Kidney (tissue), 13 donors: ENCODE measurements at regions not wholly inside any gene's neighbourhood (a gene's known extent, or its start where the extent isn't known, plus 50 kb on each side); places are given as distances from the start of the nearest gene placed in this dataset.
"Not testable (repeated sequence)": the region's sequence is repeated elsewhere in the genome, so short reads cannot be mapped to it uniquely, and the experiment has no call there.

Source experiments
- DNase-seq, 5 donors: peaks; one replicate each; pipeline ENCODE4 v3.0.0-alpha.2; 2013 to 2020
- FAIRE-seq: peaks from 2 replicates; lab custom pipeline; 2012; peaks lifted over from hg19 to GRCh38; lab: Jason Lieb, UNC
- H3K27ac ChIP-seq, 2 donors: one replicate each; pipeline ENCODE4 v1.7.0; 2013; ENCODE audit warnings: low read depth in 2 of 2, low read length in 2 of 2, inconsistent platforms in 1 of 2
- H3K27me3 ChIP-seq: one replicate; pipeline ENCODE4 v1.7.1; 2013; ENCODE audit warnings: low read length, inconsistent platforms; ENCODE audit not compliant: control insufficient read depth, insufficient read depth
- H3K36me3 ChIP-seq, 3 donors: one replicate each; pipeline versions ENCODE4 v1.7.0 to v1.7.1; 2013; ENCODE audit warnings: low read length in 3 of 3, control low read depth in 1 of 3, inconsistent platforms in 1 of 3; ENCODE audit not compliant: insufficient read depth in 3 of 3, control insufficient read depth in 2 of 3
- H3K4me1 ChIP-seq, 3 donors: one replicate each; pipeline versions ENCODE4 v1.7.0 to v1.7.1; 2013; ENCODE audit warnings: low read length in 3 of 3, inconsistent platforms in 1 of 3, low read depth in 1 of 3; ENCODE audit not compliant: control insufficient read depth in 2 of 3, insufficient read depth in 2 of 3
- H3K4me3 ChIP-seq, 3 donors: one replicate each; pipeline versions ENCODE4 v1.7.0 to v1.8.1; 2013; ENCODE audit warnings: low read length in 3 of 3, control low read depth in 1 of 3, inconsistent platforms in 1 of 3
- H3K9ac ChIP-seq, 3 donors: one replicate each; pipeline versions ENCODE4 v1.7.0 to v1.7.1; 2013; ENCODE audit warnings: low read length in 3 of 3, control low read depth in 1 of 3, inconsistent platforms in 1 of 3
- H3K9me3 ChIP-seq, 3 donors: one replicate each; pipeline versions ENCODE4 v1.7.0 to v1.7.1; 2013; ENCODE audit warnings: low read length in 3 of 3, control low read depth in 1 of 3, inconsistent platforms in 1 of 3; ENCODE audit not compliant: control insufficient read depth in 2 of 3, insufficient read depth in 1 of 3
- intact Hi-C: fragments of 100-400 bp; cut with DNase I; formaldehyde crosslinking; loops from one replicate; pipeline ENCODE4 v1.11.1; 2022
- TF ChIP-seq, protein P1 (sequence below): IDR thresholded peaks from 3 replicates; pipeline ENCODE4 v1.5.1; 2012; ENCODE audit warnings: mild to moderate bottlenecking, moderate library complexity, borderline replicate concordance; ENCODE audit not compliant: insufficient read depth; ENCODE audit errors: extremely low read depth
- donor health status: control.
- donor health status: control.
- donor health status: control.
- donor health status: control.
- donor health status: control.
- donor health status: DM: yes; HTN: yes; CAD: no.
- donor health status: Normal renal cell carcinoma (clear cell type).

DNA sequence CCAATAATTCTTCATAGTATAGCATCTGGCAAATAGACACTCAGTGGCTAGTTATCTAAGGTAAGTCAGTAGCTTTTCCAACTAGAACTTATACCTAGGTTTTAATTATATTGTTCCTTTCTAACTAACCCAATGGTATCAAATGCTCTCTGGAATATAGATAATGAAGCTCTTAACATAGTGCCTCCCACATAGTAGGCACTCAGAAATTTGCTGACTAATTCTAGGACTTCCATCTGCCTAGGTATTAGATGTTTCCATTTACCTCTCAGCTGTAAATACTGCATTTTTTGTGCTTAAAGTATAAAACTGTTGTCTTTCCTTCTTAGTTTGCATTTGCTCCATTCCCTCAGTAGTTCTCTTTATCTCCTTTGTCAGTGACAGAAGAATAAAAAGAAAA lies 214.3 kb upstream of the SPRY1 start:
- no peak overlapping the region for H3K4me3 ChIP-seq
- no peak for FAIRE-seq
- intact Hi-C loops = no loop called here

DNA sequence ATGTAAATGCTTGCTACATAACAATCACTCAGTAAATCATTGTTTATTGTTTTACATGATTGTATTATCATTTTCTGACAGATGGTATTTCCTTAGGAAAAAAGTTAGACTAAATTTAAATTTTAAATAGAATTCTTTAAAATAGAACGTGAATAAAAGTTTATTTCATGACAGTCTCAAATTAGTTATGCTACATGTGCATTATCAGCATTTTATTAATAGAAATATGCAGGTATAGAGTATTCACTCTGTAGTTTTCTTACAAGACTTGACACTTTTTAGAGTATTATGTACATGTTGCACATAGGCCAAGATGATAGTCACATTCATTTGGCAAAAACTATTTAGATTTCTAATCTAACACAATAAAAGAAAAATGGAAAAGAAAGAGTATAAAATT lies 213.3 kb upstream of the SPRY1 start:
- Histone ChIP-seq H3K9me3 (no peaks in the 10 kb centered on the region), H3K36me3 (no peaks in the 10 kb centered on the region), H3K27ac (no peak overlapping the region), H3K9ac (no peak overlapping the region), H3K27me3 (no peaks in the 10 kb centered on the region), H3K4me1 (no peaks in the 10 kb centered on the region), H3K4me3 (no peak overlapping the region)
- intact Hi-C loops = no loop called here
- no peak for FAIRE-seq
- no peak for DNase-seq
- TF ChIP-seq, protein P1, sequence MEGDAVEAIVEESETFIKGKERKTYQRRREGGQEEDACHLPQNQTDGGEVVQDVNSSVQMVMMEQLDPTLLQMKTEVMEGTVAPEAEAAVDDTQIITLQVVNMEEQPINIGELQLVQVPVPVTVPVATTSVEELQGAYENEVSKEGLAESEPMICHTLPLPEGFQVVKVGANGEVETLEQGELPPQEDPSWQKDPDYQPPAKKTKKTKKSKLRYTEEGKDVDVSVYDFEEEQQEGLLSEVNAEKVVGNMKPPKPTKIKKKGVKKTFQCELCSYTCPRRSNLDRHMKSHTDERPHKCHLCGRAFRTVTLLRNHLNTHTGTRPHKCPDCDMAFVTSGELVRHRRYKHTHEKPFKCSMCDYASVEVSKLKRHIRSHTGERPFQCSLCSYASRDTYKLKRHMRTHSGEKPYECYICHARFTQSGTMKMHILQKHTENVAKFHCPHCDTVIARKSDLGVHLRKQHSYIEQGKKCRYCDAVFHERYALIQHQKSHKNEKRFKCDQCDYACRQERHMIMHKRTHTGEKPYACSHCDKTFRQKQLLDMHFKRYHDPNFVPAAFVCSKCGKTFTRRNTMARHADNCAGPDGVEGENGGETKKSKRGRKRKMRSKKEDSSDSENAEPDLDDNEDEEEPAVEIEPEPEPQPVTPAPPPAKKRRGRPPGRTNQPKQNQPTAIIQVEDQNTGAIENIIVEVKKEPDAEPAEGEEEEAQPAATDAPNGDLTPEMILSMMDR = no peak

More for the DNA sequence above, 214.3 kb upstream of the SPRY1 start:
- H3K27me3 ChIP-seq = no peaks in the 10 kb centered on the region
- no peak overlapping the region for H3K9ac ChIP-seq
- H3K27ac ChIP-seq = no peak overlapping the region
- no peaks in the 10 kb centered on the region for H3K4me1 ChIP-seq
- H3K9me3 ChIP-seq = no peaks in the 10 kb centered on the region
- TF ChIP-seq, protein P1 = no peak
- no peaks in the 10 kb centered on the region for H3K36me3 ChIP-seq
- no peak for DNase-seq

DNA sequence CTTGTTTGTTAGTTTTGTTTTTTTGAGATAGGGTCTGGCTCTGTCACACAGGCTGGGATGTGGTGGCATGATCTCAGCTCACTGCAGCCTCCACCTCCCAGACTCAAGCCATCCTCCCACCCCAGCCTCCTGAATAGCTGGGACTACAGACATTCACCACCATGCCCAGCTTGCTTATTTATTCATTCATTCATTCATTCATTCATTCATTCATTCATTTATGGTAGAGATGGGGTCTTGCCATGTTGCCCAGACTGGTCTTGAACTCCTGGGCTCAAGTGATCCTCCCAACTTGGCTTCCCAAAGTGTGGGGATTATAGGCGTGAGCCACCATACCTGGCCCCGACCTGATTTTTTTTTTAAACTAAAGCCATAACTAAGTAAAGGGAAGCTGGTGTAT lies 212.8 kb upstream of the SPRY1 start:
- H3K4me3 ChIP-seq, intact Hi-C loops, H3K27ac ChIP-seq, DNase-seq, H3K9me3 ChIP-seq, FAIRE-seq, H3K9ac ChIP-seq, H3K27me3 ChIP-seq, H3K4me1 ChIP-seq, H3K36me3 ChIP-seq: not testable (repeated sequence)

DNA sequence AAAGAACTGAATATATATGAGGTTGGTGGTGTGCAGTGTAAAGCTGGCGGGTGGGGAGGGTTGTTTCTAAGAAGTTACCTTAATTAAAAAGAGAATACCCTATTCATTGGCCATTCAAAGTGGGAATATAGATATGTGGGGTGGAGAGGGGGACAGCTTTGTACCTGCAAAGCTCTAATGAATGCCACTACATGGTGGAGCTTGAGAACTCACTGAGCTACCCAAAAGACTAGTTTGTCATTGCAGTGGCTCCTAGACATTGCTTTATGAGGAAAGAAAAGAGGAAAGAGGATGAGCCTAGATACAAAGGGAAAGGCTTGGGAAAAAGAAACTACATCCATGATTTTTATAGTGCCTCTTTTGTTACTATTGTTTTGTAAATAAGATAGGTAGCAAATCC lies 209.9 kb upstream of the SPRY1 start:
- intact Hi-C loops = no loop called here
- no peak overlapping the region for H3K4me3 ChIP-seq
- no peak for DNase-seq
- H3K36me3 ChIP-seq = no peaks in the 10 kb centered on the region
- no peak overlapping the region for H3K9ac ChIP-seq
- H3K9me3 ChIP-seq = no peaks in the 10 kb centered on the region
- no peaks in the 10 kb centered on the region for H3K4me1 ChIP-seq
- no peak for FAIRE-seq
- H3K27ac ChIP-seq = no peak overlapping the region
- no peaks in the 10 kb centered on the region for H3K27me3 ChIP-seq
- TF ChIP-seq, protein P1 = no peak
